WTC11 (cell line): ENCODE measurements at regions not wholly inside any gene's neighbourhood (a gene's known extent, or its start where the extent isn't known, plus 50 kb on each side); places are given as distances from the start of the nearest gene placed in this dataset.

Experiments used
- FOXJ3 ChIP-seq: sonication (generic); formaldehyde crosslinking; IDR thresholded peaks from 2 replicates; pipeline ENCODE4 v1.9.0; 2021; ENCODE audit warnings: missing genetic modification reagents, mild to moderate bottlenecking, borderline replicate concordance
- TF ChIP-seq, protein P1 (sequence below): sonication (generic); formaldehyde crosslinking; IDR thresholded peaks from 2 replicates; pipeline ENCODE4 v1.8.0; 2022; ENCODE audit warnings: mild to moderate bottlenecking, missing genetic modification reagents
- TF ChIP-seq, protein P2 (sequence below): fragments of 200-600 bp; IDR thresholded peaks from 2 replicates; pipeline ENCODE4 v1.8.0; 2022; ENCODE audit warnings: antibody characterized with exemption
- TF ChIP-seq, protein P3 (sequence below): sonication (generic); formaldehyde crosslinking; IDR thresholded peaks from 2 replicates; pipeline ENCODE4 v1.8.0; 2022; ENCODE audit warnings: mild to moderate bottlenecking, missing genetic modification reagents
- TF ChIP-seq, protein P4 (sequence below): sonication (generic); formaldehyde crosslinking; IDR thresholded peaks from 2 replicates; pipeline ENCODE4 v1.8.0; 2023; ENCODE audit warnings: missing genetic modification reagents

DNA sequence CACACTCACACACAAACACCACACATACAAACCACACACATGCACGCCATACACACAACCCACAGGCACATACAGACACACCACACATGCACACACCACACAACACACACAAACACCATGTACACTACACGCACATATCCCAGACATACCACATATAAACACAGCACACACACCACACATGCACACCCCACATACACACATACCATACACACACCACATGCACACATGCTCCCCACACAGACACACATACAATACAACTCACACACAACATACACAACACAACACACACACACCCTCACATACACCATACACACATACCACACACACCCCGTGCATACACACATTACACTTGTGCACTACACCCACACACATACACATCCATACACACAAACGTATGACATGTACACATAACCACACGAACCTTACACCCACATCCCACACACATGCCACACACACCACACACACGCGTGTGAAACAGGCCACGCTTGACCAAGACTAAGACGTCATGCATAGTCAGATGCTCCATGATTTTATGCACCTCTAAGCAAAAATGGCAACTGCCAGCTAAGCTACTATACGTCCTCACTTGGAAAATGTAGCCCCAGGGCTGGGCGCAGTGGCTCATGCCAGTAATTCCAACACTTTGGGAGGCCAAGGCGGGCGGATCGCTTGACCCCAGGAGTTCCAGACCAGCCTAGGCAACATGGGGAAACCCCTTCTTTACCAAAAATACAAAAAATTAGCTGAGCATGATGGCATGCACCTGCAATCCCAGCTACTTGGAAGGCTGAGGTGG is 77.4 kb upstream of the TMPRSS2 start:
- TF ChIP-seq, protein P1, sequence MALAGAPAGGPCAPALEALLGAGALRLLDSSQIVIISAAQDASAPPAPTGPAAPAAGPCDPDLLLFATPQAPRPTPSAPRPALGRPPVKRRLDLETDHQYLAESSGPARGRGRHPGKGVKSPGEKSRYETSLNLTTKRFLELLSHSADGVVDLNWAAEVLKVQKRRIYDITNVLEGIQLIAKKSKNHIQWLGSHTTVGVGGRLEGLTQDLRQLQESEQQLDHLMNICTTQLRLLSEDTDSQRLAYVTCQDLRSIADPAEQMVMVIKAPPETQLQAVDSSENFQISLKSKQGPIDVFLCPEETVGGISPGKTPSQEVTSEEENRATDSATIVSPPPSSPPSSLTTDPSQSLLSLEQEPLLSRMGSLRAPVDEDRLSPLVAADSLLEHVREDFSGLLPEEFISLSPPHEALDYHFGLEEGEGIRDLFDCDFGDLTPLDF (CRISPR knock-in tag): no peak
- TF ChIP-seq, protein P2, sequence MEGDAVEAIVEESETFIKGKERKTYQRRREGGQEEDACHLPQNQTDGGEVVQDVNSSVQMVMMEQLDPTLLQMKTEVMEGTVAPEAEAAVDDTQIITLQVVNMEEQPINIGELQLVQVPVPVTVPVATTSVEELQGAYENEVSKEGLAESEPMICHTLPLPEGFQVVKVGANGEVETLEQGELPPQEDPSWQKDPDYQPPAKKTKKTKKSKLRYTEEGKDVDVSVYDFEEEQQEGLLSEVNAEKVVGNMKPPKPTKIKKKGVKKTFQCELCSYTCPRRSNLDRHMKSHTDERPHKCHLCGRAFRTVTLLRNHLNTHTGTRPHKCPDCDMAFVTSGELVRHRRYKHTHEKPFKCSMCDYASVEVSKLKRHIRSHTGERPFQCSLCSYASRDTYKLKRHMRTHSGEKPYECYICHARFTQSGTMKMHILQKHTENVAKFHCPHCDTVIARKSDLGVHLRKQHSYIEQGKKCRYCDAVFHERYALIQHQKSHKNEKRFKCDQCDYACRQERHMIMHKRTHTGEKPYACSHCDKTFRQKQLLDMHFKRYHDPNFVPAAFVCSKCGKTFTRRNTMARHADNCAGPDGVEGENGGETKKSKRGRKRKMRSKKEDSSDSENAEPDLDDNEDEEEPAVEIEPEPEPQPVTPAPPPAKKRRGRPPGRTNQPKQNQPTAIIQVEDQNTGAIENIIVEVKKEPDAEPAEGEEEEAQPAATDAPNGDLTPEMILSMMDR: no peak
- TF ChIP-seq, protein P3, sequence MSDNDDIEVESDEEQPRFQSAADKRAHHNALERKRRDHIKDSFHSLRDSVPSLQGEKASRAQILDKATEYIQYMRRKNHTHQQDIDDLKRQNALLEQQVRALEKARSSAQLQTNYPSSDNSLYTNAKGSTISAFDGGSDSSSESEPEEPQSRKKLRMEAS (CRISPR knock-in tag): no peak
- TF ChIP-seq, protein P4, sequence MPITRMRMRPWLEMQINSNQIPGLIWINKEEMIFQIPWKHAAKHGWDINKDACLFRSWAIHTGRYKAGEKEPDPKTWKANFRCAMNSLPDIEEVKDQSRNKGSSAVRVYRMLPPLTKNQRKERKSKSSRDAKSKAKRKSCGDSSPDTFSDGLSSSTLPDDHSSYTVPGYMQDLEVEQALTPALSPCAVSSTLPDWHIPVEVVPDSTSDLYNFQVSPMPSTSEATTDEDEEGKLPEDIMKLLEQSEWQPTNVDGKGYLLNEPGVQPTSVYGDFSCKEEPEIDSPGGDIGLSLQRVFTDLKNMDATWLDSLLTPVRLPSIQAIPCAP (CRISPR knock-in tag): no peak
- no peak for TF ChIP-seq FOXJ3 (CRISPR knock-in tag)
